ENCODE measurements at regions not wholly inside any gene's neighbourhood (a gene's known extent, or its start where the extent isn't known, plus 50 kb on each side); places are given as distances from the start of the nearest gene placed in this dataset.

DNA sequence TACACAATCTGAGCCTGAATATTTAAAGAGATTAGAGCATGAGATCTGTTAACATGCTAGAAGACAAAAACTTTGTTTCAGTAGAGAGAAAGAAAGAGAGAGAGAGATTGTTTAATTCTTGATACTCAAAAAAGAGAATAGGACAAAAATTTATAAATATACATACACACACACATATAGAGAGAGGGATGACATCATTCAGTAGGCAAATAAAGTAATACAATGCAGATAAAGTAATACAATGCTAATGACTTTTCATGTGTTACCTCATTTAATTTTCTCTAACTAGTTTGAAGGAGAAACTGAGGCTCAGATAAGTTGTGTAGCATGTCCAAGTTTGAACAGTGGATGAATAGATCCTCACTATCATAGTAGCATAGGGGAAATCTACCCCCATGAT, 286.4 kb downstream of the CMPK2 start (continued):
- TF ChIP-seq, protein P1, sequence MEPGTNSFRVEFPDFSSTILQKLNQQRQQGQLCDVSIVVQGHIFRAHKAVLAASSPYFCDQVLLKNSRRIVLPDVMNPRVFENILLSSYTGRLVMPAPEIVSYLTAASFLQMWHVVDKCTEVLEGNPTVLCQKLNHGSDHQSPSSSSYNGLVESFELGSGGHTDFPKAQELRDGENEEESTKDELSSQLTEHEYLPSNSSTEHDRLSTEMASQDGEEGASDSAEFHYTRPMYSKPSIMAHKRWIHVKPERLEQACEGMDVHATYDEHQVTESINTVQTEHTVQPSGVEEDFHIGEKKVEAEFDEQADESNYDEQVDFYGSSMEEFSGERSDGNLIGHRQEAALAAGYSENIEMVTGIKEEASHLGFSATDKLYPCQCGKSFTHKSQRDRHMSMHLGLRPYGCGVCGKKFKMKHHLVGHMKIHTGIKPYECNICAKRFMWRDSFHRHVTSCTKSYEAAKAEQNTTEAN (CRISPR knock-in tag; IDR thresholded peaks at IDR 0.05): no peak
- TF ChIP-seq ETV6 (CRISPR knock-in tag; IDR thresholded peaks at IDR 0.05) (no peak), CBFB (CRISPR knock-in tag; IDR thresholded peaks at IDR 0.05; ENCODE audit: low read depth) (no peak), MXD4 (CRISPR knock-in tag; IDR thresholded peaks at IDR 0.05; ENCODE audit: borderline replicate concordance) (no peak), TEAD4 (CRISPR knock-in tag; IDR thresholded peaks at IDR 0.05) (no peak), ZNF396 (CRISPR knock-in tag; IDR thresholded peaks at IDR 0.05; ENCODE audit: borderline replicate concordance) (no peak), ZNF121 (CRISPR knock-in tag; IDR thresholded peaks at IDR 0.05) (no peak), ZNF317 (CRISPR knock-in tag; IDR thresholded peaks at IDR 0.05; ENCODE audit: borderline replicate concordance, low read depth) (no peak)
- TF ChIP-seq, protein P2, sequence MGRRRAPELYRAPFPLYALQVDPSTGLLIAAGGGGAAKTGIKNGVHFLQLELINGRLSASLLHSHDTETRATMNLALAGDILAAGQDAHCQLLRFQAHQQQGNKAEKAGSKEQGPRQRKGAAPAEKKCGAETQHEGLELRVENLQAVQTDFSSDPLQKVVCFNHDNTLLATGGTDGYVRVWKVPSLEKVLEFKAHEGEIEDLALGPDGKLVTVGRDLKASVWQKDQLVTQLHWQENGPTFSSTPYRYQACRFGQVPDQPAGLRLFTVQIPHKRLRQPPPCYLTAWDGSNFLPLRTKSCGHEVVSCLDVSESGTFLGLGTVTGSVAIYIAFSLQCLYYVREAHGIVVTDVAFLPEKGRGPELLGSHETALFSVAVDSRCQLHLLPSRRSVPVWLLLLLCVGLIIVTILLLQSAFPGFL (CRISPR knock-in tag; IDR thresholded peaks at IDR 0.05; ENCODE audit: borderline replicate concordance): no peak
- TF ChIP-seq, protein P3, sequence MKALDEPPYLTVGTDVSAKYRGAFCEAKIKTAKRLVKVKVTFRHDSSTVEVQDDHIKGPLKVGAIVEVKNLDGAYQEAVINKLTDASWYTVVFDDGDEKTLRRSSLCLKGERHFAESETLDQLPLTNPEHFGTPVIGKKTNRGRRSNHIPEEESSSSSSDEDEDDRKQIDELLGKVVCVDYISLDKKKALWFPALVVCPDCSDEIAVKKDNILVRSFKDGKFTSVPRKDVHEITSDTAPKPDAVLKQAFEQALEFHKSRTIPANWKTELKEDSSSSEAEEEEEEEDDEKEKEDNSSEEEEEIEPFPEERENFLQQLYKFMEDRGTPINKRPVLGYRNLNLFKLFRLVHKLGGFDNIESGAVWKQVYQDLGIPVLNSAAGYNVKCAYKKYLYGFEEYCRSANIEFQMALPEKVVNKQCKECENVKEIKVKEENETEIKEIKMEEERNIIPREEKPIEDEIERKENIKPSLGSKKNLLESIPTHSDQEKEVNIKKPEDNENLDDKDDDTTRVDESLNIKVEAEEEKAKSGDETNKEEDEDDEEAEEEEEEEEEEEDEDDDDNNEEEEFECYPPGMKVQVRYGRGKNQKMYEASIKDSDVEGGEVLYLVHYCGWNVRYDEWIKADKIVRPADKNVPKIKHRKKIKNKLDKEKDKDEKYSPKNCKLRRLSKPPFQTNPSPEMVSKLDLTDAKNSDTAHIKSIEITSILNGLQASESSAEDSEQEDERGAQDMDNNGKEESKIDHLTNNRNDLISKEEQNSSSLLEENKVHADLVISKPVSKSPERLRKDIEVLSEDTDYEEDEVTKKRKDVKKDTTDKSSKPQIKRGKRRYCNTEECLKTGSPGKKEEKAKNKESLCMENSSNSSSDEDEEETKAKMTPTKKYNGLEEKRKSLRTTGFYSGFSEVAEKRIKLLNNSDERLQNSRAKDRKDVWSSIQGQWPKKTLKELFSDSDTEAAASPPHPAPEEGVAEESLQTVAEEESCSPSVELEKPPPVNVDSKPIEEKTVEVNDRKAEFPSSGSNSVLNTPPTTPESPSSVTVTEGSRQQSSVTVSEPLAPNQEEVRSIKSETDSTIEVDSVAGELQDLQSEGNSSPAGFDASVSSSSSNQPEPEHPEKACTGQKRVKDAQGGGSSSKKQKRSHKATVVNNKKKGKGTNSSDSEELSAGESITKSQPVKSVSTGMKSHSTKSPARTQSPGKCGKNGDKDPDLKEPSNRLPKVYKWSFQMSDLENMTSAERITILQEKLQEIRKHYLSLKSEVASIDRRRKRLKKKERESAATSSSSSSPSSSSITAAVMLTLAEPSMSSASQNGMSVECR (CRISPR knock-in tag; IDR thresholded peaks at IDR 0.05; ENCODE audit: borderline replicate concordance): no peak
- TF ChIP-seq, protein P4, sequence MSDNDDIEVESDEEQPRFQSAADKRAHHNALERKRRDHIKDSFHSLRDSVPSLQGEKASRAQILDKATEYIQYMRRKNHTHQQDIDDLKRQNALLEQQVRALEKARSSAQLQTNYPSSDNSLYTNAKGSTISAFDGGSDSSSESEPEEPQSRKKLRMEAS (CRISPR knock-in tag; IDR thresholded peaks at IDR 0.05): no peak
- TF ChIP-seq, protein P5, sequence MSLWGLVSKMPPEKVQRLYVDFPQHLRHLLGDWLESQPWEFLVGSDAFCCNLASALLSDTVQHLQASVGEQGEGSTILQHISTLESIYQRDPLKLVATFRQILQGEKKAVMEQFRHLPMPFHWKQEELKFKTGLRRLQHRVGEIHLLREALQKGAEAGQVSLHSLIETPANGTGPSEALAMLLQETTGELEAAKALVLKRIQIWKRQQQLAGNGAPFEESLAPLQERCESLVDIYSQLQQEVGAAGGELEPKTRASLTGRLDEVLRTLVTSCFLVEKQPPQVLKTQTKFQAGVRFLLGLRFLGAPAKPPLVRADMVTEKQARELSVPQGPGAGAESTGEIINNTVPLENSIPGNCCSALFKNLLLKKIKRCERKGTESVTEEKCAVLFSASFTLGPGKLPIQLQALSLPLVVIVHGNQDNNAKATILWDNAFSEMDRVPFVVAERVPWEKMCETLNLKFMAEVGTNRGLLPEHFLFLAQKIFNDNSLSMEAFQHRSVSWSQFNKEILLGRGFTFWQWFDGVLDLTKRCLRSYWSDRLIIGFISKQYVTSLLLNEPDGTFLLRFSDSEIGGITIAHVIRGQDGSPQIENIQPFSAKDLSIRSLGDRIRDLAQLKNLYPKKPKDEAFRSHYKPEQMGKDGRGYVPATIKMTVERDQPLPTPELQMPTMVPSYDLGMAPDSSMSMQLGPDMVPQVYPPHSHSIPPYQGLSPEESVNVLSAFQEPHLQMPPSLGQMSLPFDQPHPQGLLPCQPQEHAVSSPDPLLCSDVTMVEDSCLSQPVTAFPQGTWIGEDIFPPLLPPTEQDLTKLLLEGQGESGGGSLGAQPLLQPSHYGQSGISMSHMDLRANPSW (CRISPR knock-in tag; conservative IDR thresholded peaks at IDR 0.05; ENCODE audit: low read depth): no peak
- TF ChIP-seq, protein P6, sequence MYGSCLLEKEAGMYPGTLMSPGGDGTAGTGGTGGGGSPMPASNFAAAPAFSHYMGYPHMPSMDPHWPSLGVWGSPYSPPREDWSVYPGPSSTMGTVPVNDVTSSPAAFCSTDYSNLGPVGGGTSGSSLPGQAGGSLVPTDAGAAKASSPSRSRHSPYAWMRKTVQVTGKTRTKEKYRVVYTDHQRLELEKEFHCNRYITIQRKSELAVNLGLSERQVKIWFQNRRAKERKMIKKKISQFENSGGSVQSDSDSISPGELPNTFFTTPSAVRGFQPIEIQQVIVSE (CRISPR knock-in tag; IDR thresholded peaks at IDR 0.05; ENCODE audit: borderline replicate concordance): no peak

DNA sequence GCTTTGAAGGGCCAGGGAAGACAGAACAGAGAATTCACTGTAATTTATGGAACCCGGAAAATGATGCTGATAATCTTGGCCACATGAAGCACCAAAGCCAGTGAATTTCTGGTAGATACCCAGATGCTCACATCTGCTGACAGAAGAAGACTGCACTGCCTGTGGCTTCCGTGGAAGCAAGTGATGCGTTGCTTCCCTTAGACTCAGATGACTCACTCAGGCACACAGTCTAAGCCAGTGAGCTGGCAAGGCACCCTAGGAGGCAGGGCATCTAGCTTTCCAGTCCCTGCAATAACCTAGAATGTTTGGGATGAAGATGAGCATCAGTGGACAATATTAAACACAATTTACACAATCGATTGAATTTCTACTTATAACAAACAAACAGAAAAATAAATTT, 284.7 kb downstream of the CMPK2 start:
- ChIA-PET CTCF (no interaction called here), POLR2A (no interaction called here)
- peaks cover 7% of the 10 kb centered on the region for H3K27me3 Mint-ChIP-seq (ENCODE audit: low read depth)
- no peak overlapping the region for H3K4me3 Mint-ChIP-seq
- no peak overlapping the region for H3K27ac Mint-ChIP-seq
- ATAC-seq (no peak), DNase-seq (ENCODE audit: low spot score) (no peak)
- no peaks in the 10 kb centered on the region for H3K4me1 Mint-ChIP-seq
- H3K9me3 Mint-ChIP-seq: peaks cover 85% of the 10 kb centered on the region
- H3K36me3 Mint-ChIP-seq: peaks cover 66% of the 10 kb centered on the region
- TF ChIP-seq, protein P7, sequence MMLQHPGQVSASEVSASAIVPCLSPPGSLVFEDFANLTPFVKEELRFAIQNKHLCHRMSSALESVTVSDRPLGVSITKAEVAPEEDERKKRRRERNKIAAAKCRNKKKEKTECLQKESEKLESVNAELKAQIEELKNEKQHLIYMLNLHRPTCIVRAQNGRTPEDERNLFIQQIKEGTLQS (CRISPR knock-in tag; conservative IDR thresholded peaks at IDR 0.05): no peak
- no peak for TF ChIP-seq IRF2 (CRISPR knock-in tag; IDR thresholded peaks at IDR 0.05; ENCODE audit: borderline replicate concordance, low read depth)
- TF ChIP-seq, protein P8, sequence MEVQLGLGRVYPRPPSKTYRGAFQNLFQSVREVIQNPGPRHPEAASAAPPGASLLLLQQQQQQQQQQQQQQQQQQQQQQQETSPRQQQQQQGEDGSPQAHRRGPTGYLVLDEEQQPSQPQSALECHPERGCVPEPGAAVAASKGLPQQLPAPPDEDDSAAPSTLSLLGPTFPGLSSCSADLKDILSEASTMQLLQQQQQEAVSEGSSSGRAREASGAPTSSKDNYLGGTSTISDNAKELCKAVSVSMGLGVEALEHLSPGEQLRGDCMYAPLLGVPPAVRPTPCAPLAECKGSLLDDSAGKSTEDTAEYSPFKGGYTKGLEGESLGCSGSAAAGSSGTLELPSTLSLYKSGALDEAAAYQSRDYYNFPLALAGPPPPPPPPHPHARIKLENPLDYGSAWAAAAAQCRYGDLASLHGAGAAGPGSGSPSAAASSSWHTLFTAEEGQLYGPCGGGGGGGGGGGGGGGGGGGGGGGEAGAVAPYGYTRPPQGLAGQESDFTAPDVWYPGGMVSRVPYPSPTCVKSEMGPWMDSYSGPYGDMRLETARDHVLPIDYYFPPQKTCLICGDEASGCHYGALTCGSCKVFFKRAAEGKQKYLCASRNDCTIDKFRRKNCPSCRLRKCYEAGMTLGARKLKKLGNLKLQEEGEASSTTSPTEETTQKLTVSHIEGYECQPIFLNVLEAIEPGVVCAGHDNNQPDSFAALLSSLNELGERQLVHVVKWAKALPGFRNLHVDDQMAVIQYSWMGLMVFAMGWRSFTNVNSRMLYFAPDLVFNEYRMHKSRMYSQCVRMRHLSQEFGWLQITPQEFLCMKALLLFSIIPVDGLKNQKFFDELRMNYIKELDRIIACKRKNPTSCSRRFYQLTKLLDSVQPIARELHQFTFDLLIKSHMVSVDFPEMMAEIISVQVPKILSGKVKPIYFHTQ (CRISPR knock-in tag; IDR thresholded peaks at IDR 0.05): no peak
- TF ChIP-seq, protein P9, sequence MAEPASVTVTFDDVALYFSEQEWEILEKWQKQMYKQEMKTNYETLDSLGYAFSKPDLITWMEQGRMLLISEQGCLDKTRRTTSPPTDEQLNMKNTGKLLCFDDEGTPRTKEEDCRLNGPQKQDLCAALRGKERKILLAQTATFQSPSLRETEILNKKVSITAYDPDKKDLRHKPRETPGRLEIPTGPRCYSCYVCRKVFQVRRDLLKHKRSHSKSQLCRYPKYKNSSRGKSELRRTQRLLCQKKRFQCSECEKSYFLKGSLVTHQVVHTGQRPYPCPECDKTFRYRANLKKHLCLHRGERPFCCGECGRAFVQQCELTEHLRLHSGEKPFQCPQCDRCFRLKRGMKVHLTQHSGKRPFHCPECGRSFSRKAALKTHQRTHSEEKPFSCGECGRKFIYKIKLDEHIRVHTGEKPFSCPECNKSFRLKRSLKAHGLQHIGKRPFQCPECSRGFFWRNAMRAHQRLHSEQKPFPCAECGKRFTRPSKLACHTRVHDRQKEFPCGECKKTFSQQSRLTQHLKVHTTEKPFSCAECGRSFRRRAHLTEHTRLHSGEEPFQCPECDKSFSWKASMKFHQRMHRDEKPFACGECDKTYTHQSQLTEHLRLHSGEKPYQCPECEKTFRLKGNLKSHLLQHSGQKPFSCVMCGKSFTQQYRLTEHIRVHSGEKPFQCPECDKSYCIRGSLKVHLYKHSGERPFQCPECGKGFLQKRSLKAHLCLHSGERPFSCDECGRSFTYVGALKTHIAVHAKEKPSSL (CRISPR knock-in tag; conservative IDR thresholded peaks at IDR 0.05): no peak
- TF ChIP-seq, protein P10, sequence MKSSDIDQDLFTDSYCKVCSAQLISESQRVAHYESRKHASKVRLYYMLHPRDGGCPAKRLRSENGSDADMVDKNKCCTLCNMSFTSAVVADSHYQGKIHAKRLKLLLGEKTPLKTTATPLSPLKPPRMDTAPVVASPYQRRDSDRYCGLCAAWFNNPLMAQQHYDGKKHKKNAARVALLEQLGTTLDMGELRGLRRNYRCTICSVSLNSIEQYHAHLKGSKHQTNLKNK (CRISPR knock-in tag; IDR thresholded peaks at IDR 0.05): no peak
- TF ChIP-seq PRRX2 (CRISPR knock-in tag; IDR thresholded peaks at IDR 0.05): no peak

Measured in WTC11 (cell line).